ENCODE measurements at regions not wholly inside any gene's neighbourhood (a gene's known extent, or its start where the extent isn't known, plus 50 kb on each side); places are given as distances from the start of the nearest gene placed in this dataset.

DNA sequence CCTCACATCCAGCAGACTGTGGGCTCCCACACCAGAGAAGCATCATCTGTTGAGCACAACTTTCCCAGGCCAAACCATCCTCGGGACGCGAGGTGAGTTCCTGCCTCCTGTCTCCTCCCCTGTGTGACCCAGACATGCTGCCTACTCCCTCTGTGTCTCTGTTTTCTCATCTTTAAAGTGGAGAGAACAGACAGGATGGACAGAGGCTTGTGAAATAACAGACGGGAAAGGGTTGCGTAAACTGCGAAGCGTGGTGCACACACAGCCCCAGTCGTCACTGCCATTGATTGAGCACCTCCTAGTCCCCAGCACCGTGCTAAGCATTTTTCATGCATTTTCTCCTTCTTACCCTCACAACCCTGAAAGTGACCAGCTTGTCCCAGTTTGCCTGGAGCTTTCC, 52.1 kb upstream of the LMX1B start:
- TF ChIP-seq POLR2A (IDR thresholded peaks at IDR 0.05; ENCODE audit: low read depth, low read length) (no peak), POU2F2 (IDR thresholded peaks at IDR 0.05; ENCODE audit: borderline replicate concordance, low read depth, low read length) (no peak), SMC3 (IDR thresholded peaks at IDR 0.05; ENCODE audit: borderline replicate concordance, low read length) (no peak), SUZ12 (IDR thresholded peaks at IDR 0.05; ENCODE audit: unreplicated experiment) (no peak)
